GM13977 (cell line): ENCODE measurements at regions not wholly inside any gene's neighbourhood (a gene's known extent, or its start where the extent isn't known, plus 50 kb on each side); places are given as distances from the start of the nearest gene placed in this dataset.

Source experiments
- DNase-seq: peaks from one replicate; pipeline ENCODE4 v3.0.0; 2012; ENCODE audit warnings: low spot score
- CTCF ChIP-seq: IDR thresholded peaks from 2 replicates; pipeline ENCODE4 v1.5.1; 2012; ENCODE audit warnings: mild to moderate bottlenecking, control low read depth; ENCODE audit not compliant: insufficient read depth; ENCODE audit errors: extremely low read depth, missing control alignments
- in situ Hi-C: fragments of 300-500 bp; cut with MboI; formaldehyde crosslinking; loops from one replicate; pipeline ENCODE4 v1.12.0; 2022; ENCODE audit warnings: low sequenced_read_pairs, low pct_unique_long_range_greater_than_20kb, mixed read lengths, inconsistent platforms; ENCODE audit not compliant: unreplicated experiment

- DNase-seq: no peak
- TF ChIP-seq CTCF: no peak
- in situ Hi-C loops: no loop called here
Observed at GRCh38 chr12:19030180-19030579, 99.4 kb upstream of the PLEKHA5 start.

DNA sequence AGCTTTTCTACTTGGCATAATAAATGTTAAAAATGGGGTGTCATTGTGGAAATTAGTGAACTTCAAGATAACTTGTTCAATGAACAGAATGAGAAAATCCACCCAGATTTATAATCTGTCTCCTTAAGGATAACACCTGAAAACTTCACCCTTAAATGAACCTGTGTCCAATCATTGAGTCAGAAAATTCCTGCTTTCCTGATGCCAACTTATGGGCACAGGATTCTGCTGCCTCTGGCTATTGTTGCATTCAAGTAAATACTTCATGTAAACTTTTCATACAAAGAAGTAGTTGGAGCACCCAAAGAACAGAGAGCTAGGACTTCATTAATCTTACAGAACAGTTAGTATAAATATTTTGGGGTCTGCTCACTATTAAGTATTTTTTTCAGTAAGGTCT is 98.9 kb upstream of the PLEKHA5 start:
- in situ Hi-C loops: no loop called here
- TF ChIP-seq CTCF: no peak
- no peak for DNase-seq

GRCh38 chr12:19031032-19031431 is 98.5 kb upstream of the PLEKHA5 start:
- no peak for TF ChIP-seq CTCF
- in situ Hi-C loops: no loop called here
- DNase-seq: no peak

DNA sequence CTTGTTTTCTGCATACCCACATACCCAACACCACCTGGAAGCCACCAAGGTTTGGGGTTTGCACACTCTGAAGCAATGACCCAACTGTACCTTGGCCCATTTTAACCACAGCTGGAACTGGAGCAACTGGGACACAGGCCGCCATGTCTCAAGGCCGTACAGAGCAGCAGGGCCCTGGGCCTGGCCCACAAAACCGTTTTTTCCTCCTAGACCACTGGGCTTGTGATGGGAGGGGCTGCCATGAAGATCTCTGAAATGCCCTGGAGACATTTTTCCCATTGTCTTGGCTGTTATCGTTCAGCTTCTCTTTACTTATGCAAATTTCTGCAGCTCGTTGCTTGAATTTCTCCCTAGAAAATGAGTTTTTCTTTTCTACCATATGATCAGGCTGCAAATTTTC is 96.7 kb upstream of the PLEKHA5 start:
- in situ Hi-C loops: no loop called here
- TF ChIP-seq CTCF: no peak
- no peak for DNase-seq

- no peak for TF ChIP-seq CTCF
- in situ Hi-C loops: no loop called here
- no peak for DNase-seq
Observed at GRCh38 chr12:19033244-19033643, 96.3 kb upstream of the PLEKHA5 start.

GRCh38 chr12:19034937-19035336 is 94.6 kb upstream of the PLEKHA5 start:
- DNase-seq: no peak
- in situ Hi-C loops: no loop called here
- no peak for TF ChIP-seq CTCF

GRCh38 chr12:19035536-19035935 is 94.0 kb upstream of the PLEKHA5 start:
- no peak for TF ChIP-seq CTCF
- in situ Hi-C loops: no loop called here
- no peak for DNase-seq
